NOMO-1 treated with dmso at 0.1 percent for 144 hours (cell line): ENCODE measurements at regions not wholly inside any gene's neighbourhood (a gene's known extent, or its start where the extent isn't known, plus 50 kb on each side); places are given as distances from the start of the nearest gene placed in this dataset.

Source experiments
- DNase-seq: peaks from one replicate; lab custom pipeline; 2025; ENCODE audit not compliant: unreplicated experiment; lab: John Stamatoyannopoulos, UW

DNA sequence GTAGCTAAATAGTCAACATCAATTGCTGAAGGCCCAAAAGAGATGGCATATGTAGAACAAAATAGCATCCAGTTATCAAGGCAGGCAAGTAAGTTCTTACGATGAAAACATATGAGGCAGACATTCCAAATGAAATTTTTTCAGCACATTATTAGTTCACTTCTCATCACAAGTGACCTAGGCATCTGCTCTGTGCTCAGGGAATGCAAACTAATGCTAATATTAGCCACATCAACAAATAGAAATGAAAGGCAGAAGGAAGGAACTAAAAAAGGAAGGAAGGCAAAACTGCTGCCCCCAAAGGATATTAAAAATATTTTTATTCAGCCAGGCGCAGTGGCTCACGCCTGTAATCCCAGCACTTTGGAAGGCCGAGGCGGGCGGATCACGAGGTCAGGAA, 51.2 kb upstream of the ROCK1 start:
- no peak for DNase-seq

DNA sequence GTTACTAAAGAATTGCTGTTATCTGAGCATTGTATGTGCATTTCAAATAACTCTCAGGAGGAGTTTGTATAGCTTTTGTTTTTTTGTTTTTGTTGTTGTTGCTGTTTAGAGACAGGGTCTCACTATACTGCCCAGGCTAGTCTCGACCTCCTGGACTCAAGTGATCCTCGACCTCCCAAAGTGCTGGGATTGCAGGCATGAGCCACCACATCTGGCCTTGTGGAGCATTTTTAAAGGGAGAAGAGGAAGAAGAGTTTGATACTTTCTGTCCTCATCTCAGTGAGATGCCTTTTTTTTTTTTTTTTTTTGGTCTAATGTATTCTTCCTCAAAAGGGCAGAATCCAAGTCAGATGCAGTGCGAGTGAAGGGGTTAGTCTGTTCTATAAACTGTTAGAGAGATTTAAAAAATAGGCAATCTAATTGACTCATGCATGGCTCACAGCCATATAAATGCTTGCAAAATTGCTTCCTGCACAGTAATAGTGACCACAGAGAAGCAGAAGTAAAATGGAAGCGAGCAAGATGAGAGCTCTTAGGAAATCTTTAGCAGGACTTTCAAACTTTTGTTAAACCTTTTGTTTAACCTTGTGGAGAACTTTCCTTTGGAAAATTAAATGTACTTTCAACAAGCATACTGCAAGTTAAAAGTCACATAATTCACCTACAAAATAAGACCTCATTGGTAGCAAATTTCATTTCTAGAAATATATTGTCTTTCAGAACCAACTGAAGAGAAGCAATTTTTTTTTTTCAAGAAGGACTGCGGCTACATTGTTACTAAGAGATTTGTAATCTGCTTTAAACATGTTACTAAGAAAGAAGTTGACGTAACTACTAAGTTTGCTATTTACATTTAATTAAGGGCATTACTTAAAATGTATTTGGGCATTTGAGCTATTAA, 52.3 kb upstream of the ROCK1 start:
- peak; percentile 90 for DNase-seq

DNA sequence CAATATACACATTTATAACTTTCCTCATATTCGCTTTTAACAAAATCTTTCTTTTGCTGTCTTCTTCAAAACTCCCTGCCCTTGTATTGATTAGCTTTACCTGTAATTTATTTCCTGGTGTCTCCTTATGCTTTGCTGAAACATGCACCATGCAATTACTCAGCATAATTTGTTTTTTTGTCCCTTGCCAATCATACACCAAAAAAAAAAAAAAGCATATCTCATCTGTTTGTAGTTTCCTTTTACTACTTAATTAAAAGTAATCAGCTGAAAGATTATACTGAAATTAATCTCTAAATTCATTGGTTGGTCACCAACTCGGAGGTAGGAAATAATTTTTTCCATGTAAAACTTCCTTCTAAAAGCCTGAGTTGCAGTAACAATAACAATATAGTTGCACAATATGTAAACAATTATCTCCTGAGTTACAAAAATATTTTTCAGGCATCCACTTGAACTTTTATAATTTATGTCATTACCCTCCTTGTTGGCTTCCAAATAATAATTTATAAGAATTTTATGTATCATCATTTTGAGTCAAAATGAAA, 53.0 kb upstream of the ROCK1 start:
- DNase-seq: no peak

DNA sequence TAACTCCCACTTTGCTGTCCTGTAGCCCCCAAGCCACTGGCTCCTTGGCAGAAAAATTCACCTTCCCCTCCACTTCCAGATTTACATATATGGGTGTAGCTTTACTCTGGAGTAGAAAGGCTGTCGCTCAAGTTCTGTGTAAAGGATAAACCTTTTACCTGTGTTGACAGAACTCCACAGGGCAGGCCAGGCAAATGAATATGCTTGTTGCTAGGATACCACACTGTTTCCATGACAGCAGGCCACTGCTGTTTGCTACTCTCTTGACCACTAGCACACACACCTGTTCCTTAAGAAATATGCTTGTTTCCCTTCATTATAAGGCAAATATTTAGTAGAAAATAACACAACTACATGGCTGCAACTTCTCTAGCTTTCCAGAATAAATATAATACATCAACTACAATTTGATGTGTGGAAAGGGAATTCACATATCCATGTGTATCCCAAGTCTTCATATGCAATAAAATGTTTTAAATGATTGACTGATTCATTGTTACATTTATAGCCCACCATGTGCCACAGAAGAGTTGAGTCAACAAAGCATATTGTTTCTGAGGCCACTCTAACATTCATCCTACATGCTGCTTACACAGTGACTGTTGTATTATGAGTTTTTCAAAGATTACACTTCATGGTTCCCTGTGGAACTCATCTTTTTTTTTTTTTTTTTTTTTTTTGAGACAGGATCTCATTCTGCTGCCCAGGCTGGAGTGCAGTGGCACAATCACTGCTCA, 56.2 kb upstream of the ROCK1 start:
- no peak for DNase-seq

DNA sequence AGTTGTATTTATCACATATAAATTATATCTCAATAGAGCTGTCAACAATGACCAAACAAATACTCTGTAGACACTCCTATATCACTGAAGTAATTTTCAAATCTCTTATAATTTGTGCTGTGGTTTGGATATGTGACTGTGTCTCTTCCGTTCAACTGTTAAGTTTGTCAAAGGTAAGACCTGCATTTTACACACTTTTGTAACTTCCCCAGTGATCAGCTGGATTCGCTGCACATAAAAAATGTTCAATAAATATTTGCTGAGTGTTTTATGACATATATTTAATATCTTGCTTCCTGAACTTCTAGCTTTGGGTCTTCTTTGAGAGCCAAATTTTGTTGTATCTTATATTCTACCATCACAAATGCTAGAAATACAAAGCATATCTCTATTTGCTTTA, 57.3 kb upstream of the ROCK1 start:
- no peak for DNase-seq

DNA sequence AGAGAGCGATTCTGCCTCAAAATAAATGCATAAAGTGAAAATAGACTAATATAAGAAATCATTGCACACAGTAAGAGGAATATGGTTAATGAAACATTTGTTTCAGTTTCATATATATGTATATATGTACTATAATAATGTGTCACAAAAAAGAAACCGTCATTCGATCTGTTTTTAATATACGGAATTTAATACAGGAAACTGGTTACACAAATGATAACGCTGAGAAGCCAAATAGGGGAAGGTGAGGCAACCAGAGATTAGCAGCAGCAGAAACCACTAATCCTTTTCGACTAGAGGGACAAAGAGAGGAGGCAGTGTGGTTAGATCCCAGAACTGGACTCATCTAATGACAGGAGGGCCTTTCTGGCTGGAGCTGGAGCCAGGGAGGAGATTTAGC, 64.2 kb upstream of the GREB1L start:
- peak; percentile 18 for DNase-seq

DNA sequence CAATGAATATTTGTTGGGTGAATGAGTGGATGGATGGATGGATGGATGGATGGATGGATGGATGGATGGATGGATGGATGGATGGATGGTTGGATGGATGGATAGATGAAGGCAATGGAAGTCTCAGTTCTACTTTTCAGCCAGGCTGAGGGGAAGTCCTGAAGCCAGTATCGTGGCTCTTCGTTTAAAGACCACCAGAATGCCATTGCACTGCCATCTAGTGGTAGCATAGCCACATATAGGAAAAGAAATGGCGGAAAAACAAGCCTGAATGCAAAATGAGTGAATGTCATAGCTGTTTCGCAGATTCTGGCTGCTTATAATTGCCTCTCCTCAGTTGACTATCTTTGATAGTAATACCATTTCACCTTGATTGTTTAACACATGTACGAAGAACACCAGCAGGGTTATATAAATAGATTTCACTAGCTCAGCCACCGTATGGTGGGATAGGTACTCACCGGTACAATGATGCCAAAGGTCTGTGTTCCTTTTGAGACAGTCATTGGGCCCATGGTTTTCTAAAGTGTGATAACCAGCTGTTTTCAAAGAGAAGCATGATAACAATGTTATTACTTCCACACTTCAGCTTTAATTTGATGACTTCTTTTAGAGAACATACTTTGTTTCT, 62.3 kb upstream of the GREB1L start:
- peak; percentile 24 for DNase-seq

DNA sequence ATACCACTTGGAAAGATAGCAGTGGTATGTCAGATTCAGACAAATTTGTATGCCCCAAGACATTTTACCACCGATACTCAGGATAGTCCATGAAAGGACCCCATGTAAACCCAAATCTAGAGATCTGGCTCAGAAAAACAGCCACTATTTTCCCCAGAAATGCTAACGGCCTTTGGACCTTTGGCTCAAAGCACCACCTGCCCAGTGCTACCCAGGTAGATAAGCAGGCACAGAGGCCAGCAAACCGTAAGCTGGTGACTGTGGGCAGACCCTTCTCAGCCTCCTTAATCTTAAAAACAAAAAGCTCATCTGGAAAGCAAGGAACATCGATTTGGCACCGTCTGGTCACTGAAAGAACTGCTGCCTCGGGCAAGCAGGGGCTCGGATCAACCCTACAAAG, 61.4 kb upstream of the GREB1L start:
- DNase-seq: no peak

DNA sequence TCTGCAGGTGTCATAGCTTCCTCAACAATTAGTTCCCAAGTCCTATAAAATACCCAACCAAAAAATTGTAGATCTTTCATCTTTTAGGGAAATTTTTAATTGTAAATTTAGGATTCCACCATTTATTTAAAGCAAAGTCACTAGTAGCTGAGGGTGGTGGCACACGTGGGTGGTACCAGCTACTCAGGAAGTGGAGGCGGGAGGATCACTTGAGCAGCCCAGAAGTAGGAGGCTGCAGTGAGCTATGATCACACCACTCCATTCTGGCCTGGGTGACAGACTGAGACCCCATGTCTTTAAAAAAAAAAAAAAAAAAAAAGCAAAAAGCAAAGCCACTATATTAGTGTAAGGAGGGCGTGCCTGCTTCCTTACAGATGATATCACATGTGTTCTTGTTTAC, 60.3 kb upstream of the GREB1L start:
- DNase-seq: no peak

DNA sequence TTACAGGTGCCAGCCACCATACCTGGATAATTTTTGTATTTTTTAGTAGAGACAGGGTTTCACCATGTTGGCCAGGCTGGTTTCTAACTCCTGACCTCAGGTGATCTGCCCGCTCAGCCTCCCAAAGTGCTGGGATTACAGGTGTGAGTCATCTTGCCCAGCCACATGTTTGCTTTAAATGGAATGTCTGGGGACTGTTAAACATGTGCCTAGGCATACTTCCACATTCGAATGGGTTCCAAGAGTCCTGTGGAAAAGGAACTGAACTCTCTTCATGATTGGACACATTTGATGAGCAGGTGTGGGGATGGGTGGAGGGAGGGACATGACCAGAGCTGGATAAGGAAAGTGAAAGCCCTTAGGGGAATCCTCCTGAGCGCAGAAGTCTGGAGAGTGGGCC, 58.4 kb upstream of the GREB1L start:
- DNase-seq: no peak

DNA sequence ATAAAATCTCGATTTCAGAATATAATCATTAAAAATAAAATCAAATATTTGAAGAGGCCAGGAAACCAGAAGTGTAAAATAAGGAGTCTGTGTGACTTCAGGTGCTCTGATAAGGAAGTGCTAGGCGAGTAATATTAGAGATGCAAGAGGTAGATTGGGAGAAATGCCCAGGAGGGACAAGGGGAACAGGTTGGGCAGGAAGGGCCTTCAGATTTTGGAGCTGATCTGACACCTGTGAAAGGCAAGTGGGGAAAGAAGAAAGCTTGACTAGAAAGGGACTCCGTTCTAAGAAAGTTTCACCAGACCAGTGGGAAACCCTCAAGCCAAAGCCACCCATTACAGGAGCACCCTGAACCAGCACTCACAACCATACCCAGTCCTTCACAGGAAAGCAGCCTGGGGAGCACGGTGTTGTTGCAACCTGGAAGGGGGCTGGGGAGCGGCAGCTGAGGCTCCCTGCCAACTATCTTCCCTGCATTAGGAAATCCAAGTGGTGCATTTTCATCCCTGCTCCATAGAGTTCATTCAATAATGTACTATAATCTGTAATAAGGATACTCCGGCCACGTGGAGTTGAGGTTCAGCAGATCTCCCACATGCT, 57.5 kb upstream of the GREB1L start:
- DNase-seq: no peak

DNA sequence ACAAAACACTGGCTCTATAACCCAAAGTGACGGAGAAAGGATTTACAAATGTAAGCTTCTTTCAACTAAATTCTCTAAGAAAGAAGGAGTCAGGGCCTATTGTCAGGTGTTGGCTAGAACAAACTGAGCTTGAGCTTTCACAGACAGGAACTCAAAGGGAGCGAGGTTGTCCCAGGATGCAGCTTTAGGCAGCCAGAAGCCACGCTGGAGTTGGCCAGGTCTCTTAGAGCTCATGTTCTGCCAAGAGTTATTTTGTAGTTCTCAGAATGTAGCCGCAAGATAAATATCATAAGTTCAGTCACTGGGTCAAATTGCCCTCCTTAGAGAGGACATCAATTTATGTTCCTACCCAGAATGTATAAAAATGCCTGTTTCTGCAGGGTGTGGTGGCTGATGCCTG, 54.1 kb upstream of the GREB1L start:
- DNase-seq: no peak

DNA sequence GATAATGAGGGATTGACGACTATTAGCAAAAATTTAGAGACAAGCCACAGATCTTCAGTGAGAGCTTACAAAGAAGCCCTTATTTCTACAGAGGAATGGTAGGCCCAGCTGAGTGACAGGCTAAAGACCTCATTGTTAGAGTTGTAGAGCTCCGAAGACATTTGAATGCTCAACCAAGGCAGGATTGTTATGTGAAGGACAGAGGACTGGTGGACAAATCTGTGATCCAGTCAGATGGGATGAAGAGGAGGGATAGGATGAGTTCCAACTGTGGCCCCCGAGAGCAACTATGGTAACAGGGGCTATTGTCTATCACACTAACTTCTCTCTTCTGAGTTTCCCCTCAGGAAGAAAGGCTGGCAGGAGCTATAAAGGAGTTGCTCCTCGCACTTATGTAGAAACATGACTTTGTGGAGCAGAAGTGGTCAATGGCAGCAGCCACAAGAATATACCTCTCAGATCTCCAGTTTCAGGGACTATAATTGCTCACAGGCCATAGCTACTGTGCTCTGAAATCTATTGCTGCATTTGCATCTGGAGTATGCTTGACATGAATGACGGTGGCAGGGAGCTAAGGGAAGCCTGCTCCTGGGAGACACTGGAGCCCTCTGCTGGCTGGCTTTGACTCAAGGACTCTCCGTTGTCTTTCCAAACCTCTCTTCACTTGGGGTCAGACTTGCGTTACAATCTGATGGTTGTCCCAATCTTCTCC, 50.3 kb upstream of the GREB1L start:
- DNase-seq: peak; percentile 17
